UCSD-AML1 (cell line): ENCODE measurements at regions not wholly inside any gene's neighbourhood (a gene's known extent, or its start where the extent isn't known, plus 50 kb on each side); places are given as distances from the start of the nearest gene placed in this dataset.

Experiments used
- DNase-seq: peaks from one replicate; lab custom pipeline; 2025; ENCODE audit not compliant: unreplicated experiment; lab: John Stamatoyannopoulos, UW

DNA sequence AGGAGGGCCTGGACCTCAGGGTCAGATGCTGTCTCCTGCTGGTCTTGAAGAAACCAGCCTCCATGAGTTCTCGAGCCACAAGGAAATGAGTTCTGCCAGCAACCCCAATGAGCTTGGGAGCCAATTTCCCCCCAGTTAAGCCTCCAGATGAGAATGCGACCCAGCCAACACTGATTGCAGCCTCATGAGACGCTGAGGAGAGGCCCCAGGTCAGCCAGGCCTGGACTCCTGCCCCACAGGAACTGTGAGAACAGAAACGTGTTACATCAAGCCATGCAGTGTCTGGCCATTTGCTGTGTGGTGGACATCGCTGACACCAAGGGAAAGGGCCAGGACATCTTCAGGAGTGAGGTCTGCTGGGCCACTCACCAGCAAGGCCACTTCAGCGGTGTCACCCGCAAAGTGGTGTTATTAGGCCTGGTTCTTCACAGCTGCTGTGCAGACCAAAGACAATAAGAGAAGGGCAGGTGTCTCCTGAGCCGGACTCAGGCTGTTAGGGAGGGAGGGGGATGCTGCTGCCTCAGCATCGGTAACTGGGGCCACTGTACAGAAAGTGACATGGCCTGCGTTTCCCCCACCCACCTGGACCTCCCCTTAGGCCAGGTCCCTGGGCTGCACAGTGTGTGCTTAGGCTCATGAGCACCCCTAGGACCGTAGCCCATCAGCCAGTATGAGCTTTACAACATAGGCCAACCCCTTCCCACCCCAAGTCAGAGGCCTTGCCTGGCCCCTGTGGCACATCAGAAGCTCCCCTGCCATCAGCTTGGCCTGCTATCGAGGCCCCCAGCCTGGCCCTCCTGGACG, 272.4 kb upstream of the RTL1 start:
- no peak for DNase-seq

DNA sequence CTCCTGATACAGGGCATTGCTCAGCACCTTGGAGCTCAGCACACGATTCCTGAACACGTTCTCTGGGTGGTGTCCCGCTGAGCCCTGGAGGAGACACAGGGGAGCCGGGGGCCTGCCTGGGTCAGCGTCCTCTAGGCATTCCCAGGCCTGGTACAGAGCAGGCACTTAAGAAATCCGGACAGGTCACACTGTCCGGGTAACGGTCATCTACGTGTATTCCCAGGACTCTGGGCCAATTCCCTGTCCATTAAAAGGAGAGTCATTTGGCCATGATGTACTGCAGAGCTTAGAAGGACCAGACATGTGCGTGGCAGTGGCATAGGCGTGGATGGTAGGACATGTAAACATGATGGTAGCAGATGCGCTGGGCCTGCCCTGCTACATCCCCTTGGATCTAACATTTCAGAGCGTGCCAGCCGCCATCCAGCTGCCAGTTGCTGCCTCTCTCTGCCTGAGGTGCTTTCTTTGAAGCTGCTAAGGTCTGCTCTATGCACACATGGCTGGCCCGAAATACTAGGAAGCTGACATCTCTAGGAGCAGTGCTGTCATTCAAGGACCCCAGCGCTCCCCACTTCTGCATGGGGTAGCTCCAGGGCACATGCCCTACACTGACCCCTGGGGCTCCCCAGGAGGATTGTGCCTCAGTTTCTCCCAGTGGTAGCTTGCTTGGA, 273.1 kb upstream of the RTL1 start:
- no peak for DNase-seq

DNA sequence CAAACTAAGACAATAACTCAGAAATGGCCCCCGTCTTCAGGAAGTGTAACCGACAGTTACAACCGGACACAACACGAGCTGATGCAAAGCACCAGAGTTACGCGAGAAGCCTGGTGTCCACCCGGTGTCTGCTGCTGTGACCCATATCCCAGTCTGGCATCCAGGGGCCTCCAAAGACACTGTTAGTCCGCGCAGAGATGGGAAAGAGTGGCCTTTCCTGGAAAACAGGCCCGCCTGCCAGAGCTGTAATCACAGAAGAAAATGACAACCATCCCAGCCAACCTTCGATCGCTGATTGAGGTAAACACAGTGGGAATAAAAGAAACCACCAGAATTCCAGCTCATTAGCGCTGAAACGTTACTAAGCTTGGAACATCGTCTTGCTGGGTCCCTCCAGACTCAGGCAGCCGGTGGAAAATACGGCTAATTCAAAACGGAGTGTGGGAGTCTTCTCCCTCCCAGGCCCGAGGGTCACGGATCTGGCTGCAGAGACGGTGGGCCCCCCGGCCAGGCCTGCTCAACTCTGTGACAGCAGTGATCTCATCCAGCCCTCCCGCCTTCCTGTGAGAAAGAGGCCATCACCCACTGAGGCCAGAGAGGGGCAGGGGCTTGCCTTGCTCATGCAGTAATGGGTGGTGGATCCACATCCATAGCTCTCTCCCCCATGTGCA, 273.9 kb upstream of the RTL1 start:
- no peak for DNase-seq

DNA sequence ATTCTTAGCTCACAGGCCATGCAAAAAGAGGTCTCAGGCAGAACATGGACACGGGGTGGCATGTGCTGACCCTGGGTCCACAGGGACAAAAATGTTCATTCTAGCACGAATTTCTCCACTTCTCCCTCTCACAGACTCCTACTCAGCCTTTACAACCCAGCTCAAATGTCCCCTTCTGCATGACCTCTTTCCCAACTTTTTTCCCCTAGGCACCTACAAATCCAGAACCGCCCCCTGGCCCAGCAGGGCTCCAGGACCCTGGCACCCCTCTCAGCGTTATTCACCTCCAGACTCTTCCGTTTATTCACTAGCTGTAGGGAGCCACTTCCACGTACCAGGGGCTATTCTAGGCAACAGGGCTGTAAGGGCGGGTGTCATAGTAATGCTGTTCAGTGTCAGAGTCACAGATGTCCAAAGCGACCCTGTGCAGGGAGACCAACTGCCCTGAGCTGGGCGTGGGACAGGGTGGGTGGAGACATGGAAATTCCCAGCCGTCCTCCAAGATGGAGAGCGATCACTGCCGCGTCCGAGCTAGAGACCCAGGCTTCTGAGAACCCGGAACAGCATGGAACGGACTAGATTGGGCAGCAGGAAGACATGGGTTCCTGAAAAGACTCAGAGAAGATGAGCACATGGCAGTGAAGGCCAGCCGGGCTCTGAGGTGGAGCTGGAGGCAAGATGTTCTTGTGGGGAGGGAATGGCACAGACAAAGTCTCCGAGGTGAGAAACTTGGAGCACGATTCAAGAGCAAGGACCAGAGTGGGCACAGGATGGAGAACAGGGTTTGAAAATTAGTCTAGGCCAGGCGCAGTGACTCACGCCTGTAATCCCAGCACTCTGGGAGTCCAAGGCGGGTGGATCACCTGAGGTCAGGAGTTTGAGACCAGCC, 274.9 kb upstream of the RTL1 start:
- DNase-seq = no peak

DNA sequence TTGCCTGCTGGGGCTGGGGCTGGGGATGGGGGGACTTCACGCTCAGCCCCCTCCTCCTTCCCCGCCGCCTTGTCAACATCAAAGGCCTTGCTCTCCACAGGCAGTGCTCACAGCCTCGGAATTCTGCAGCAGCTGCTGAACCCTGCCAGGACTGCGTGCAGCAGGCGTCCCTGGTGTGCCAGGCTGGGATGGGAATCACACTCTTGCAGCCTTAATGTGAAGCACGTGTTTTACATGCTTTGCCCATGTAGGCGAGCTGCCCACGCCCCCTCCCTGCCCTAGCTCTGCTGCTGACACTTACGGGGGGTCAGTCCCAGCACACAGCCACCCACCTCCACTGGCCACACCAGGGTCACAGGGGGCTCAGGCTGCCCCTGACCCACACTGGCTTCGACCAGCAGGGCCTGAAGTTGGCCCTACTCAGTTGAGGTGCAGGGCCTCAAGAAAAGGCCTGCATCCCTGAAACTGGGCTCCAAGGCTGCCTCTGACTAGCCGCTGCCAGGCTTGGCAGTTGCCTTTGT, 276.2 kb upstream of the RTL1 start:
- no peak for DNase-seq

DNA sequence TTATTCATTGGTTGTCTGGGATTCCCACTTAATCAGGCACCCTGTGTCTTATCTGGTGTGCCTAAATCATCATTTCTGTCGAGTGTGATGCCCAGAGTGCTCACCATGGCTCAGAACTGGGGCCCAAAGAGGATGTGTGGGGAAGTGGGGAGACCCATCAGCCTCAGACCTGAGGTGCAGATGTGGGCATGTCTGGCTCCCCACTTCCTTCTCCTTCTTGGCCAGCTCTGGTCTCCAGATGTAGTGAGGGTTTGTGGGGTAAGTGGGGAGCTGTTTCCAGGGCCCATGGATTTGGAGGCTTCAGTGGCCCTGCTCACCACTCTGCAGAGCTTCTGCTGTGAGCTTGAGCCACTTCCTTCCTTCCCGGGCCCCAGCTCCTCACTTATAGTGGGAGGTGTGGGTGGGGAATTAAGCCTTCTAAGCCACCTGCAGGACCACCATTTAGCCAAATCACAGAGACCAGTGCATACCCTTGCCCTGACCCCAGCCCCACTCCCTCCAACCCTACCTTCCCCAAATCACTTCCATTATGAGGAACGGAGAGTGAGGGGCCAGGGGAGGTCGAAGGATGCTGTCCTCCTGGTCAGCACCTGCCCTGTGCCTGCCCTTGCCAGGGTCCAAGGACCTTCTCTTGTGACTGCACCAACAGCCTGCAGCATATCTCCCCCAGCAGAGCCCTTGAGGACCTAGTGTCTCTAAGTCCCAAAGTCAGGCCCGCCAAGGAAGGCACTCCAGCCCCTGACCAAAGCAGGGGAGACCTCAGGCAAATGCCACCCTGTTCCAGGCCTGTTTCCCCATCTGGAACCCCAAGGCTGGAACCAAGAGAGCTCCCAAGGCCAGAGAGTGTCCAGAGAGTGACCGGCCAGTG, 278.2 kb upstream of the RTL1 start:
- DNase-seq = no peak

DNA sequence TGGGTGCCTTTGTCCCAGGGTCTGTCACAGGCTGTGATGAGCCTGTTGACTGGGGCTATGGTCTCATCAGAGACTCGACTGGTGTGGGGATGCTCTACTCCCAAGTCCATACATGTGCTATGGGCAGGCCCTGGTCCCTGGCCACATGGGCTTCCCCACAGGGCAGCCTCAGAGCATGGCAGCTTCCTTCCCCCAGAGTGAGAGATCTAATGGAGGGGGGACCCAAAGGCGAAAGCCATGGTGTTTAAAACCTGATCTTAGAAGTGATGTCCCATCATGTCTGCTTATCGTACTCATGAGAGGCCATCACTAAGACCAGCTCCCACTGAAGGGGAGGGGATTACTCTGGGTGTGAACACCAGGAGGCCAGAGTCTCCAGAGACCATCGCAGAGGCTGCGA, 279.0 kb upstream of the RTL1 start:
- no peak for DNase-seq

DNA sequence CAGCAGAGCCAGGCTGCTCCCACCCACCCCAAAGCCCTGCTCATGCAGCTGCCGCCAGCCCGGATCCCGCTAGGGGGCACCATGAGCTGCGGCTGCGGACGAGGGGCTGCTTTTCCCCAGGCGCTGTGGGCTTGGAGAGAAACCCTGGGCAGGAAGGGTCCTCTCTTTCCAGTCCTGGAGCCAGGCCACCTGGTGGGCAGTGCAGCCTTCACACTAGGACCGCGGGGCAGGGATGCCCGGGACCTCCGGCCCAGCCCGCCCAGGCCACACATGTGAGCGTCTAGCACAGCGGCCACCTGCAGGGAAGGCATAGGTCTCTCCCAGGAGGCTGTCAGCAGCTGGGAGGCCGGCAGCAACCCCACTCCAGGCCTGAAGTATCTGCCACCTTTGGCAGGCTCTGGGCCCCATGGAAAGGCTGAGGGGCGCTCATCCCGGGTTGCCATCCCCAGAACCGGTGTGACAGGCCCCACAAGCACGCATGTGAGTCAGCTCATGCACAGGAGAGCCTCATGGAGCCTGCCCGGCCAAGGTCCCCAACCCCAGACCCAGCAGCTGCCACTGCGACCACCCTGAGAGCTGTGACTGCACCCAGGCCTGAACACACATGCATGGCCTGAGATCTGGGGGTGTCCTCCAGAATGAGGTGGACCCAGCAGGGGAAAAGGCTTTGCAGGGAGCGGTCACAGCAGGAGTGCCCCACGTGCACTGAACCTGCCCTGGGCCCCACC, 280.0 kb upstream of the RTL1 start:
- no peak for DNase-seq

DNA sequence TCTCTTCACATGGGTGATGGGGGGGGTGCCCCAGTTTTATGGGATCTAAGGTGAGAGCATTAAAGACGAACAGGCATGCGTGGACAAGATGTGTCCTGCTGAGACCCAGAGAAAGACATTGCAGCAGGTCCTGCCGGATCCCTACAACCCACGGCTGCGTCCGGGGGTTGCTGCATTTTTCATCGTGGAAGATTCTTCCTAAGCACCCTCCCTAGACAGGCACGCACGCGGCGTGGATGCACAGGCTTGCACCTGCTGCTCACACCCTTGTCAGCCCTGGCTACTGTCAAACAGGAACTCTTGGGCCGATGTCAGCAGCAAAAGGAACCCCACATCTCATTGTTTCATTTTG, 280.6 kb upstream of the RTL1 start:
- DNase-seq = no peak

DNA sequence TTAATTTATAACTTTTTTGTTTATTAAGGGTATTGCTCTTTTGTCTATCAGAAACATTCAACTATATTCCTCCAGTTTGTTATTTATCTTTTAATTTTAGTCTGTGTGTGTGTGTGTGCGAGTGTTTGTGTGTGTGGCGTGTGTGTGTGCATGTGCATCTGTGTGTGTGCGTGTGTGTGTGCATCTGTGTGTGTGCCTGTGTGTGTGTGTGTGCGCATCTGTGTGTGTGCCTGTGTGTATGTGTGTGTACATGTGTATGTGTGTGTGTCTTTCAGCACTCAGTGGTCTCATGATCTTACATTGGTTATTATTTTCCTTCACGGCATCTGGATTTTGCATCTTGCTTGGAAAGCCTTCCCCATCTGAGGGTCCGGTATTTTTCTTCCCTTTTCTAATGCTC, 281.1 kb upstream of the RTL1 start:
- DNase-seq = no peak

DNA sequence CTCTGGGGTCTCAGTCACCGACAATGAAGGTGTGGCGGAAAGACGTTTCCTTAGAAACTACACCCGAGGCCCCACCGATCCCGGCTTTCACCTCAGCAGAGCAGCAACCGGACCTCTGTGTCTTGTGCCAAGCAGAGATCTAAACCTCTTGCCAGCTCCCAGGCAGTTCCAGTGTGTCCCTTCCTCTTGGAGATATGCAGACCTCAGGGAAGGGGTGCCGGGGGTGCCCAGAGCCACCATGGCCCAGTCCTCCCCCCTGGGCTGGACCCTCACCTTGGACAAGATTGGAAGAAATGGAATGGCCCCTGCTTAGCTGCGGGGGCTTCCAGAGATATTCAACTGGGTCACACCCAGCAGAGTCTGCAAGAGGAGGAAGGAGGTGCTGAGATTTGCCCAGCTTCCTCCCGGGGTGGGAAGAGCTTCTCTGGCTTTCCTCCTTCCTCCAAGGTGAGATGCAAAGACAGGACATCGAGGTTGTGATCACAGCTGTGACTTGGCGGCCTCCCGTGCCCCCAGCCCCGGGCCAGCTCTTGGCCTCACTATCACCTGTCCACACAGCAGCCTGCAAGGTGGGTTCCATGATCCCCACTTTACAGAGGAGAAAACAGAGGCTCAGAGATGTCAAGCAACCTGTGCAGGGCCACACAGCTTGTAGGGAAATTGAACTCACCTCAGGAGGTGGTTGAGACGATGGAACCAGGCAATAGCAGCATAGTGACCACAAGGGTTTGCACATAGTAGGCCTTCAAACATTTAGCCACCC, 281.7 kb upstream of the RTL1 start:
- DNase-seq = no peak

DNA sequence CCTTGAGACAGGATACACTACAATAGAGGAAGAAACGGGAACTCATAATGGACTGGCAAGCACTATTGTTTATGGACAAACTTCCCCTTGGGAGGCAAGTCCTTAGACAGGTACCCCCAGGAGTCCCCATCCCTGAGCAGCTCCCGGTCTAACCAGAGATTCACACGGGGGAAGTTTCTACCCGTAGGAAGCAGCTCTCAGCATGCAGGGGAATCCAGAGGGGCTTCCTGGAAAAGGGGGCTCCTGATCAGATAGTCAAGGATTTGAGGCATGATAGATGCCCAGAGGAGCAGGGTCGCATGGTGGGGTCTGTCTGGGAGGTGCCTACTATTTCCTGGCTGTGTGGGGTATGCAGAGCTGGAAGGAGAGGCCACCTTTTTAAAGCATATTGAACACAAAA, 282.4 kb upstream of the RTL1 start:
- DNase-seq = no peak

DNA sequence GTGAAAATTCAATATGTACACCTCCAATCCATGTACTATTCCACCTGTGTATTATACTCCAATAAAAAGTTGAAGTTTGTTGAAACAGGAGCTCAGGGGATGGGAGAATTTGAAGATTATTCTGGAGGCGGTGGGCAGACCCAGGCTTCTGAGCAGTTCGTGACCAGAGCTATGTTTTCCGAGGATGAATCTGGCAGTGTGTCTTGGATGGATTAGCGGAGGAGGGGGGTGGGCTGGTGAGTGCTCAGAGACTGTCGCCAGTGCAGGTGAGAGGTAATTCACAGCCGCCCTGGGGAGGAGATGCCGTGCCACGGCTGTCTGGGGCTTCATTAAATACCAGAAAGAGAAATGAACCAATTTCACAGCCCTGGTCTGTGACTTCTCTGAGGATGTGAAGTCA, 283.0 kb upstream of the RTL1 start:
- DNase-seq = no peak

DNA sequence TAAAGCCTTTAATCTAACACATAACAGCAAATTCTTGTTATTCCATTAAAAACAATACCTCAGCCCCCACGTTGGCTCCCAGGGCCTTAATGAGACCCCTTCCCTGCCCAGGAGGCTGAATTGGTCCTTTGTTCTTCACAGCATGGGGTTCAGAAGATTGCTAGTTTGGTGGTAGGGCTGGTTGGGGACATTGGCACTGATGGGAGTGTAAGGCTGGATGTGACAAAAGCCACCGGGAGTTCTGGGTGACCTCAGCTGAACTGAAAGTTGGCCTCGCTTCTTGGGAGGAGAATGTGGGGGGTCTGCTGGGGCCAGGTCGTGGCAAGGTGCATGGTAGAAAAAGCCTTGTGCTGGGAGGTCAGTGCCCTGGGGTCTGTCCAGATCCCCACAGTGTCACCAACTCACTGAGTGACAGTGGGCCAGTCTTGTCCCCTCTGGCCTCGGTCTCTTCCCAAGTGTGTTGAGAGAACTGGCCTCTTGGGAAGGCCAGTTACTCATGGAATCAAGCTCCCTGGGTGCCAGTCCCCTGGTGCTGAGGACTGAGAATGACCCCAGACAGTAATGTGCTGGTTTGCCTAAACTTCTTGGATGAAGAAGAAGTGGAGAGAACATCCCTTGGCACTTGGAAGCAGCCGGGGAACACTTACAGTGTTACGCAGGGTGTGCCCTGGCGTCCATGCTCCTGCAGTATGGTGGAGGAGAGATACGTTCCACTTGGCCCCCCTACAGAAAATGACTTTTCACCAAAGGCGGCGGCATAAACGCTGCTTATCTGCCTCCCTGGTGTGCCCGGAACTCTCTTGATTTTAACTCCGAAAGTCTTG, 283.7 kb upstream of the RTL1 start:
- no peak for DNase-seq

DNA sequence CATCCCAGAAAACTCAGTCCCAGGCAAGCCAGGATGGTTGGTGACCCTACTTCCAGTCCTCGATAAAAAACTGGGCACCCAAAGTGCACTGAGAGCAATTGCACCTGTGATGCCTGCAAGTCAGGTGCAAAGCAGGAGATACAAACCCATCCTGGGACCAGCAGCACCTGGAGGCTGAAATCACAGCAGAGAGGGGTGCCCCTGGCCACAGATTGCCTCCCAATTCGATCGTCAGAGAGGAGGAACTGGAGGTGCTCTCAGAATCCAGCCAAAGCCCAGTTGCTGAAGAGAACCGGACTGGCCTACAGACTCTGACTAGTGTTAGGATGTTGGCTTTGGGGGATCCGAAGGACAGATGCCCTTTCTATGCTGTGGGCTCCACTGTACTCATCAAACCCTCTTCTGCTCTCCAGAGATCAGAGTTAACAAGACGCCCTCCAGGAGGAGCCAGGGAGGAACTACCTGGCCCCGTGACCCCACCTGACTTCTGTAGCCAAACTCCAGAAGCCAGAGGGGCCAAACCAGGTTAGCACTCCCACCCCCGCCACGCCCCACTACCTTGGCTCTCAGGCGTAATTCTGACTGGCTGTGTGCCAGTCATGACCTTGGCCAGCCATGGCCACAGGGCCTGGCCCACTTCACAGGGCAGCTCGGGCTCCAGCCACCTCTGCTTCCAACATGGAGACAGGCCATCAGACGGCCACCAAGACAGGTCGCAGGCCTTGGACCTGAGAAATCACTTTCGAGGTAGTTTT, 284.5 kb upstream of the RTL1 start:
- DNase-seq = no peak

DNA sequence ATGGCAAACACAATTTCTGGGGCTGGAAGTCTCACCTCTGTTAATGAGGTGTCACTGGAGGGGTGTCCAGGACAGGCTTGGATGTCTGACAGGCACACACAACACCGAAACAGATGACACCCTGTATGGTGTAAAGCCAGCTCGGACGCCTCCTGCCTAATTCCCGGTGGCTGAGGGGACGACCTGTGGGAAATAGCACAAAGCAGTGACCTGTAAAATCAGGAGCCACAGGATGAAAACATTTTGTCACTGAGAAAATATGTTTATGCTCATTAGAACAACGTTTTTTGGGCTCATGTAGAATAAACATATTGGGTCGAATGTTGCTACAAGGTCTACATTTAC, 285.0 kb upstream of the RTL1 start:
- DNase-seq = no peak

DNA sequence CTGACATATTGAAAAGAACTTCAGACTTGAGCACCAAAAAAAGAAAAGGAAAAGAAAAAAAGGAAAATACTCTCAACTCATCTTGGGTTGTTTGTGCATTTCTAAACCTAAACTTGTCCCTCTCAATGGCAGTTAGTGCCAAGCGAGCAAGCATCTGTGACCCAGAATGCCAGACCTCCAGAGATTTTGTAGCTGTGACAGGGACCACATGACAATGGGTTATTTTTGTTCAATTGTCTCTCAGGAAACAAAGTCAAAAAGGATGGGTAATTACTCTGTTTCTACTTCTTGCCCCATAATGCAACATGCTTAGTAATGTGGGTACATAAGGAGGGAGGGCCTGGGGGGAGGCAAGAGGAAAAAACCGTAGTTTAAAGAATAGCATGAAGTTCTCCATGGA, 285.7 kb upstream of the RTL1 start:
- no peak for DNase-seq
